Fibroblast of villous mesenchyme (primary cell): ENCODE measurements at regions not wholly inside any gene's neighbourhood (a gene's known extent, or its start where the extent isn't known, plus 50 kb on each side); places are given as distances from the start of the nearest gene placed in this dataset.

Experiments used
- DNase-seq: peaks from one replicate; pipeline ENCODE4 v3.0.0-alpha.2; 2010; ENCODE audit warnings: low read depth
- H3K4me3 ChIP-seq: 2 replicates; pipeline ENCODE4 v1.5.1; 2011; ENCODE audit warnings: low read depth, mild to moderate bottlenecking, low read length
- TF ChIP-seq, protein P1 (sequence below): IDR thresholded peaks from 2 replicates; pipeline ENCODE4 v1.5.1; 2012; ENCODE audit warnings: low read depth, mild to moderate bottlenecking, low read length; ENCODE audit not compliant: insufficient read depth

DNA sequence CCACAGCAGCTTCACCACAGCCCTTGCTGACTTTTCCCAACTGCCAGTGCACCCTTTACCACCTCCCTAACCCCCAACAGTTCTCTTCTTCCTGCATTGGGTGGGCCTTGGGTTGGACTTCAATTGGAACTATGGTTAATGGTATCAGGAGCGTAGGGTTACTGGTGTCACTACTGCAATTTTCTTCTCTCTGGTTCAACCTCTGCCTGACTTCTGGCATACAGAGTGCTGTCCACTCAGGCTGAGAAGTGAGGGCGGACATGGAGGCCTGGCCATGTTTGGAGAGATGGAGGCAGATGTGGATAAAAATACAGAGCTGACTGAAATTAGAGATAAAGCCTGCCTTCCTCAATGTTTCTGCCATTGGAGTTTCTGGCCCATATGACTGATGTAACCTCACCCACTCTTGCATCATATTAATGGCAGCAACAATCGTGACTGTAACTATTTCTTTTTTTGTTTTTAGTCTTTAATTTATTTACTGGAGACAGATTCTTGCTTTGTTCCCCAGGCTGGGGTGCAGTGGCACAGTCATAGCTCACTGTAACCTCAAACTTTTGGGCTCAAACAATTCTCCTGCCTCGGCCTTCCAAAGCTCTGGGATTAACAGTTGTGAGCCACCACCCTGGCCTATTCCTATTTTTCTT is 87.8 kb downstream of the NAV1 start:
- no peak for DNase-seq
- no peak overlapping the region for H3K4me3 ChIP-seq
- TF ChIP-seq, protein P1, sequence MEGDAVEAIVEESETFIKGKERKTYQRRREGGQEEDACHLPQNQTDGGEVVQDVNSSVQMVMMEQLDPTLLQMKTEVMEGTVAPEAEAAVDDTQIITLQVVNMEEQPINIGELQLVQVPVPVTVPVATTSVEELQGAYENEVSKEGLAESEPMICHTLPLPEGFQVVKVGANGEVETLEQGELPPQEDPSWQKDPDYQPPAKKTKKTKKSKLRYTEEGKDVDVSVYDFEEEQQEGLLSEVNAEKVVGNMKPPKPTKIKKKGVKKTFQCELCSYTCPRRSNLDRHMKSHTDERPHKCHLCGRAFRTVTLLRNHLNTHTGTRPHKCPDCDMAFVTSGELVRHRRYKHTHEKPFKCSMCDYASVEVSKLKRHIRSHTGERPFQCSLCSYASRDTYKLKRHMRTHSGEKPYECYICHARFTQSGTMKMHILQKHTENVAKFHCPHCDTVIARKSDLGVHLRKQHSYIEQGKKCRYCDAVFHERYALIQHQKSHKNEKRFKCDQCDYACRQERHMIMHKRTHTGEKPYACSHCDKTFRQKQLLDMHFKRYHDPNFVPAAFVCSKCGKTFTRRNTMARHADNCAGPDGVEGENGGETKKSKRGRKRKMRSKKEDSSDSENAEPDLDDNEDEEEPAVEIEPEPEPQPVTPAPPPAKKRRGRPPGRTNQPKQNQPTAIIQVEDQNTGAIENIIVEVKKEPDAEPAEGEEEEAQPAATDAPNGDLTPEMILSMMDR: no peak

DNA sequence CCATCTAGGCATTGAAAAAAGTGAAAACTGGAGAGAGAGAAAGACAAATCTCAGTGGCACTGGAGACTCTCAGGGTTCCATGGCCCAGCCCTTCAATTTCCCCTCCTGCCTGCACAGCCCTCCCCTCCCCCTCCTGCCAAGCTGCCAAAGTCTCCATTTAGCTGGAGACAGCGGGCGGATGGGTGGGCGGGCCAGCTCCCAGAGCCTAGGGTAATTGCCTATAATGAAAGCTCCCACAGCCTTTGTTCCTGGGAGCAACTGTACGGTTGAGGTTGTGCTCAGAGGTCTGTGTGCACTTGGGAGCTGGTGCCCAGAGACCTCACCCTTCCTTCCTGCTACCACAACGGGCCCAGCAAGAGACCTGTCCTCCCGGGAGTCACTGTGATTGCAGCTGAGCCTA is 89.6 kb downstream of the NAV1 start:
- no peak overlapping the region for H3K4me3 ChIP-seq
- DNase-seq: no peak
- TF ChIP-seq, protein P1: no peak

DNA sequence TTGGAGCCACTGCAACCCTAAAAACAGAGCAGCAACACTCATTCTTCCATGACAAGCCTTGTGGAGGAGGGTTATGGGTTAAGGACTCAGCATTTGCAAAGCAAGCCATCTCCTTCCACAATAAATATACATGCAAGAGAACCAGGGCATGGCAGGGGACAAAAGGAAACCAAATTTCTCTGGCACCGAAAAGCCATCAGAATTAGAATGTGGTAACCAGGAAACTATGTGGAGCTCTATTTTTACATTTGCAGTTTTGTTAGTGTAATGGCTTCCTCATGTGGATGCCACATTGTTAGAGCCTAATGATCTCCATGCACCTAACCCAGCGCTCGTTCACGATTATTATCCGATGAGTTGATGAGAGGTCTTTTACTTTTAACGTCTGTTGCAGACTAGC is 91.7 kb downstream of the NAV1 start:
- TF ChIP-seq, protein P1: no peak
- no peak overlapping the region for H3K4me3 ChIP-seq
- DNase-seq: no peak

DNA sequence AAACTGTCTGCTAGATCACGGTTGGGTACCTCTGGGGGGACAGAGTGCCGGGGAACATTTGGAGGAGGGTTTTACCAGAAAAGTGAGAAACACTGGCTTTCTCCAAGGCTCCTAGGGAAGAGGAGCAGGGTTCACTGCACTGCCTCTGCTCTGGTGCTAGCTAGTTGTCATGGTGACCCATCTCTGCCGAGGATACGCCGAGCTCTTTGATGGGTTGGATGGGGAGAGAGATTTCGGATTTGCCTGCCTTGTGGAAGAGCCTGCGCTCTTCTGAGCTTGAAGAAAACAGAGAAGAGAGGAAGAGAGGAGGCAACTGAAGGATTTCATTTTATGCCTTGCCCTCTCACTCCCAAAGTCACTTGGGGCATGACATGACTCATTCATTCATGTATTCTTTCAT is 92.1 kb downstream of the NAV1 start:
- DNase-seq: no peak
- TF ChIP-seq, protein P1: no peak
- no peak overlapping the region for H3K4me3 ChIP-seq

DNA sequence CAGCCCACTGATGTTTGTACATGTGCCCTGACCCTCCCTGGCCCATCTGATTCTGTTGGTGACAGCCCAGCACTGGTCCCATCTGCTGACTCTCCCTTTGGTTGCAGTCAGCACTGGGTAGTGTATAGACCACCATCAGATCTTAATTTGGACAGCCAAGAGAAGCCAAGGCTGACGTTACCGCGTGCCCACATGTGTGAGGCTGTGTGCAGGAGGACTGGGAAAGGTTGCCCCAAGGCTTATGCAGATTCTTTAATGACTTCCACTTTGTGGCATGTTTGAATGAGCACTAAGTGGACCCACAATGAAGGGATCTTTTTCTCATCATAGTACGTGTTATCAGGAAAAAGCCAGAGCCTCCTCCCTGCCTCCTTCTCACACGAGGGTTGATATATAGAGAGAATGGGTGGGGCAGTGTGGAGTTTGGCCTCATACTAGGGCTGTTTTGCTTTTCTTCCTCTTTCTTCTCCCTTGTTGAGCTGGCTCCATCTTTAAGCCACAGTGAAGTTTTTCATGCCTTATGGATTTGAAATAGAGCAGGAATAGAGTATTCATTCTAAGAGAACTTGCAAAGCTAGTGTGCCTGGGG is 93.5 kb downstream of the NAV1 start:
- TF ChIP-seq, protein P1: no peak
- H3K4me3 ChIP-seq: no peak overlapping the region
- no peak for DNase-seq

DNA sequence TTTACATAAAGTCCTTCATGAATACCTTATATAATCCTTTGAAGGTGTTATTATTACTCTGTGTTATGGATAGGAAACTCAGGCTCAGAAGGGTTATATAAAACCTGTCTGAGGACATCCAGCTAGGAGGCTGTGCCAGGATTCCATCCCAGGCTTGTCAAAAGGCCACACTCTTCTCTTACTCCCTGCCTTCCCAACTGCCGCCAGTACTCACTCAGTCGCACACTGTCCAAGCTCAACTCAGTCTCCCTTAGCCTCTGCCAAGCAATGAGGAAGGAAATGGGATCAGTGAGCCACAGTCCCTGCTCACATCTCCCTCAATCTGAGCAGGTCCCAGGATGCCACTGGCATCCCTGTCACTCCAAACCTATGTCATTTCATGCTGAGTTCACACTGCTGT is 94.4 kb downstream of the NAV1 start:
- DNase-seq: no peak
- TF ChIP-seq, protein P1: no peak
- no peak overlapping the region for H3K4me3 ChIP-seq

DNA sequence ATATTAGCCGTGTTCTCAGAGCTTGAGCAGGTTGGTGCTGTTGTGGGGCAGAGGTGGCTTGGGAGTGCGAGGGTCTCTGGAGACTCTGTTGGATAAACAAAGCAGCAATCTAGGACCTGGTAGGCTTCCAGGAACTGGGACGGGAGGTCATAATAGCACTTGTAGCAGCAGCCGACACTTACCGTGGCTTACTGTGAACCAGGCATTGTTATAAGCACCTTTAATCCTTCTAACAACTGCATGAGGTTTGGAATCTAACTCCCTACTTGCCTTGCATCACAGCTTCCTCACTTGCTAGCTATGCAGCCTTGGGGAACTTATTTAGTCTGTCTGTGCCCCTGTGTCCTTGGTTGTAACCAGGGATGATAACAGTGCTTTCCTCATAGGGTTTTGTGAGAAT is 94.9 kb downstream of the NAV1 start:
- TF ChIP-seq, protein P1: no peak
- no peak overlapping the region for H3K4me3 ChIP-seq
- DNase-seq: no peak
